ENCODE measurements at regions not wholly inside any gene's neighbourhood (a gene's known extent, or its start where the extent isn't known, plus 50 kb on each side); places are given as distances from the start of the nearest gene placed in this dataset.

GRCh38 chr4:124904723-124905388, 192.3 kb upstream of the ANKRD50 start:
- TF ChIP-seq CTCF (IDR thresholded peaks at IDR 0.05; ENCODE audit: low read depth, low read length) = no peak
- no peak for DNase-seq (ENCODE audit: extremely low read depth, low read depth)

GRCh38 chr4:124903995-124904722, 191.6 kb upstream of the ANKRD50 start:
- no peak for TF ChIP-seq CTCF (IDR thresholded peaks at IDR 0.05; ENCODE audit: low read depth, low read length)
- peak; percentile 16 for DNase-seq (ENCODE audit: extremely low read depth, low read depth)

GRCh38 chr4:124902001-124902515, 189.5 kb upstream of the ANKRD50 start:
- TF ChIP-seq CTCF (IDR thresholded peaks at IDR 0.05; ENCODE audit: low read depth, low read length) = no peak
- DNase-seq (ENCODE audit: extremely low read depth, low read depth) = no peak

- no peak for TF ChIP-seq CTCF (IDR thresholded peaks at IDR 0.05; ENCODE audit: low read depth, low read length)
- DNase-seq (ENCODE audit: extremely low read depth, low read depth) = no peak
Measured at GRCh38 chr4:124899997-124900396, 187.5 kb upstream of the ANKRD50 start.

GRCh38 chr4:124890522-124890921, 178.0 kb upstream of the ANKRD50 start:
- peak; percentile 37 for DNase-seq (ENCODE audit: extremely low read depth, low read depth)
- TF ChIP-seq CTCF (IDR thresholded peaks at IDR 0.05; ENCODE audit: low read depth, low read length) = no peak

- no peak for TF ChIP-seq CTCF (IDR thresholded peaks at IDR 0.05; ENCODE audit: low read depth, low read length)
- no peak for DNase-seq (ENCODE audit: extremely low read depth, low read depth)
Measured at GRCh38 chr4:124887739-124888138, 175.2 kb upstream of the ANKRD50 start.

GRCh38 chr4:124884316-124884715, 171.8 kb upstream of the ANKRD50 start:
- DNase-seq (ENCODE audit: extremely low read depth, low read depth) = no peak

More at GRCh38 chr4:124884316-124884715, 171.8 kb upstream of the ANKRD50 start:
- TF ChIP-seq CTCF (IDR thresholded peaks at IDR 0.05; ENCODE audit: low read depth, low read length) = no peak

Measured in AG09319 (cell line).